GM19239 (cell line): ENCODE measurements at regions not wholly inside any gene's neighbourhood (a gene's known extent, or its start where the extent isn't known, plus 50 kb on each side); places are given as distances from the start of the nearest gene placed in this dataset.

Experiments used
- DNase-seq: peaks from one replicate; pipeline ENCODE4 v3.0.0; 2011; ENCODE audit warnings: low spot score; ENCODE audit not compliant: insufficient read length
- FAIRE-seq: peaks from 2 replicates; lab custom pipeline; 2011; peaks lifted over from hg19 to GRCh38; lab: Jason Lieb, UNC

- DNase-seq, result no peak
- no peak for FAIRE-seq
Observed at GRCh38 chr5:125704888-125705287, 718.3 kb upstream of the GRAMD2B start.

GRCh38 chr5:125708583-125708982 lies 714.6 kb upstream of the GRAMD2B start:
- FAIRE-seq, result no peak
- DNase-seq, result no peak

- DNase-seq (no peak), FAIRE-seq (no peak)
Observed at GRCh38 chr5:125710745-125711144, 712.5 kb upstream of the GRAMD2B start.

GRCh38 chr5:125712397-125712796 lies 710.8 kb upstream of the GRAMD2B start:
- DNase-seq, result no peak
- FAIRE-seq, result no peak

- DNase-seq, result no peak
- no peak for FAIRE-seq
Observed at GRCh38 chr5:125713109-125713805, 710.0 kb upstream of the GRAMD2B start.

- no peak for DNase-seq
- FAIRE-seq, result no peak
Observed at GRCh38 chr5:125715216-125715615, 708.0 kb upstream of the GRAMD2B start.

- FAIRE-seq, result no peak
- DNase-seq, result no peak
Observed at GRCh38 chr5:125717209-125717608, 706.0 kb upstream of the GRAMD2B start.

GRCh38 chr5:125719681-125720347 lies 703.4 kb upstream of the GRAMD2B start:
- DNase-seq, result no peak
- FAIRE-seq, result no peak

GRCh38 chr5:125720348-125720685 lies 702.9 kb upstream of the GRAMD2B start:
- no peak for FAIRE-seq
- no peak for DNase-seq

- DNase-seq, result no peak
- FAIRE-seq, result no peak
Observed at GRCh38 chr5:125720721-125721120, 702.5 kb upstream of the GRAMD2B start.

- FAIRE-seq, result no peak
- no peak for DNase-seq
Observed at GRCh38 chr5:125722550-125722949, 700.7 kb upstream of the GRAMD2B start.

- no peak for FAIRE-seq
- no peak for DNase-seq
Observed at GRCh38 chr5:125725691-125726090, 697.5 kb upstream of the GRAMD2B start.

GRCh38 chr5:125743939-125744338 lies 679.3 kb upstream of the GRAMD2B start:
- no peak for FAIRE-seq

GRCh38 chr5:125746917-125747316 lies 676.3 kb upstream of the GRAMD2B start:
- FAIRE-seq (no peak), DNase-seq (no peak)

More at GRCh38 chr5:125743939-125744338, 679.3 kb upstream of the GRAMD2B start:
- DNase-seq, result no peak

- FAIRE-seq, result no peak
- no peak for DNase-seq
Observed at GRCh38 chr5:125750147-125750860, 672.9 kb upstream of the GRAMD2B start.

GRCh38 chr5:125750861-125751186 lies 672.4 kb upstream of the GRAMD2B start:
- no peak for DNase-seq
- FAIRE-seq, result no peak

GRCh38 chr5:125756456-125756855 lies 666.8 kb upstream of the GRAMD2B start:
- DNase-seq (no peak), FAIRE-seq (no peak)

- DNase-seq (no peak), FAIRE-seq (no peak)
Observed at GRCh38 chr5:125766706-125767105, 656.5 kb upstream of the GRAMD2B start.

- no peak for DNase-seq
- no peak for FAIRE-seq
Observed at GRCh38 chr5:125775896-125776295, 647.3 kb upstream of the GRAMD2B start.

GRCh38 chr5:125776656-125777139 lies 646.5 kb upstream of the GRAMD2B start:
- FAIRE-seq, result no peak
- no peak for DNase-seq

GRCh38 chr5:125778791-125779190 lies 644.4 kb upstream of the GRAMD2B start:
- FAIRE-seq (no peak), DNase-seq (no peak)
